ENCODE measurements at regions not wholly inside any gene's neighbourhood (a gene's known extent, or its start where the extent isn't known, plus 50 kb on each side); places are given as distances from the start of the nearest gene placed in this dataset.
A peak's percentile ranks its signal among the peaks of the same experiment; 100 is the strongest.
"Not testable (repeated sequence)": the region's sequence is repeated elsewhere in the genome, so short reads cannot be mapped to it uniquely, and the experiment has no call there.

- peak in 1 of 3 donors; percentile 61 for DNase-seq
Measured at GRCh38 chr3:171548917-171549316, 88.7 kb upstream of the TNIK start.

GRCh38 chr3:171543759-171544300 is 83.6 kb upstream of the TNIK start:
- no peak for DNase-seq

GRCh38 chr3:171542976-171543375 is 82.8 kb upstream of the TNIK start:
- no peak for DNase-seq

- DNase-seq, result no peak
Measured at GRCh38 chr3:171541647-171542046, 81.4 kb upstream of the TNIK start.

GRCh38 chr3:171541181-171541580 is 81.0 kb upstream of the TNIK start:
- no peak for DNase-seq

- DNase-seq, result no peak
Measured at GRCh38 chr3:171535799-171536198, 75.6 kb upstream of the TNIK start.

DNA sequence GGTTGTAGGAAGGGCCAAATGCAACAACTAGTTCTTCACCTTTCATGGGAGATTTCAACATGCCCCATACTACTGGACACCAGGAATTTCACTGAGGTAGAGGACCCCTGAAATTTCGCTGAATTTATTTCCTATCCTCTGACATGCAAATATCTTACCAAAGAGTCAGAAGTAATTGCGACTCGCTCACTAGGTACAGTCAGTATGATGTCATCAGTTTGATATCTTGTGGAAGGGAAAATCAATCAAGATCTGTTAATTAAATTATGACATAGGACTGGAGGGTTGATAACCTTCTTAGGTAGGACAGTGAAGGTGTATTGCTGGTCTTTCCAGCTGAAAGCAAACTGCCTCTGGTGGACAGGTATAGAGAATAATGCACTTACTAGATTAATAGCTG is 74.9 kb upstream of the TNIK start:
- no peak for DNase-seq

DNA sequence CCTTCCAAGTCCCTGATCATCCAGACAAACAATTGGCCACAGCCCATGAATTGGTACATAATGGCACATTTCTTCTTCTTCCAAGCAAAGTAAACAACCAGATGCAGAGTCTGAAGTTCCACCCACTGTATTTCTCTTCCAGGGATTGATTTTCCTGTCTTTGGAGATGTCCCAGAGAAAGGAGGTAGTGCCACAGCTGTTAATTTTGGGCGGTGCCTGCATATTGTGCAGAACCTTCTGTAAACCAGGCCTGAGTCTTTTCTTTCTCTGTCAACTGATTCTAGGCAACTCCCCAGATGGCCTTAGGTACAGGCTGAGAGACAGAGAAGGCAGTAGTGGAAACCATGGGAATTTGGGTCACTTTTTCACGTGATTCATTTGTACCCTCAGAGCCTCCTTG is 73.5 kb upstream of the TNIK start:
- DNase-seq, result no peak

GRCh38 chr3:171532294-171532693 is 72.1 kb upstream of the TNIK start:
- no peak for DNase-seq

GRCh38 chr3:171531716-171532115 is 71.5 kb upstream of the TNIK start:
- DNase-seq, result no peak

DNA sequence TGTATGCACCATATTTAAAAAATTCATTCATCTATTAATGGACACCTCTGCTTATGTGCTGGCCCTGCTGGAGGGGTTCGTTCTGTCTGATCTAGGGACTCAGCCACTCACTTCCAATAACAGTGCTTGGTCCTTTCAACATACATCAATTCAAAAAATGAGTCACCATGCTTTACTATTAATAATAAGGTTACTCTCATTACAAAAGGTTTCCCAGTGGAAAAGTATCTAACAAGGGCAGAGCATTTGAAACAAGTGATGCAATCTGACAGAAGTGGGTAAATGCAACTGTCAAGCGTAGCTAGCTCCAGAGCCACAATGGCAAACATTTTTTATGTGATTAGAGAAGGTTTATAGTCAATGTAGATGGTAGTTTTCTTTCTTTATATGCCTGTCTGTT is 67.9 kb upstream of the TNIK start:
- DNase-seq, result no peak

DNA sequence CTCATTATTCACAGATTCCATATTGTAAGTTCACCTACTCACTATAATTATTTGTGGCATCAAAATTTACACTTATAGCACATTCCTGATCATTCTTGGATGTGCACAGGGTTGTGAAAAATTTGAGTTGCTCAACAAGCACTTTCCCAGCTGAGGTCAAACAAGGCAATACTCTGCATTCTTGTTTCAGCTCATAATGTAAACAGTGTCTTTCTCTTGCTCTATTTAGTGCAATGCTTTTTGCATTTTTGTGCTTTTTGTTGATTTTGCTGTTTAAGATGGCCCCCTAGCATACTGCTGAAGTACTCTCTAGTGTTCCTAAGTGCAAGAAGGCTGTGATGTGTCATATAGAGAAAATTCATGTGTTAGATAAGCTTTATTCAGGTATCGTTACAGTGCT is 66.7 kb upstream of the TNIK start:
- DNase-seq, result peak in 1 of 3 donors; percentile 58

GRCh38 chr3:171526146-171526545 is 65.9 kb upstream of the TNIK start:
- DNase-seq, result peak in 1 of 3 donors; percentile 27

- no peak for DNase-seq
Measured at GRCh38 chr3:171525437-171525836, 65.2 kb upstream of the TNIK start.

DNA sequence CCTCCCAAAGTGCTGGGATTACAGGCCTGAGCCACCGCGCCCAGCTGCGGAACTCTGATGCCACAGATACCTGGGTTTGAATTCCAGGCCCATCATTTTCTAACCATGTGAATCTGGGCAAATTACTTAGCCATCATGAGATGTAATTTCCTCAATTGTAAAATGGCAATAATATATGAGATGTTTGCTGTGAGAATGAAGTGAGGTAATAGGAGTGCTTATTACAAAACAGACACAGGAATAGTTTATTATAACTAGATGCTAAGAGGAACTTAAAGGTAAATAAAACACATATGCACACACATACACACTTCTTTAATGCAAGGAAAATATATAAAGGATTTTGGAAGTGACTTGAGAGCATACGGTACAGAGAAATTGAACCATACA is 64.7 kb upstream of the TNIK start:
- DNase-seq, result no peak

GRCh38 chr3:171522651-171523050 is 62.4 kb upstream of the TNIK start:
- no peak for DNase-seq

- not testable (repeated sequence) for DNase-seq
Measured at GRCh38 chr3:171519423-171519822, 59.2 kb upstream of the TNIK start.

DNA sequence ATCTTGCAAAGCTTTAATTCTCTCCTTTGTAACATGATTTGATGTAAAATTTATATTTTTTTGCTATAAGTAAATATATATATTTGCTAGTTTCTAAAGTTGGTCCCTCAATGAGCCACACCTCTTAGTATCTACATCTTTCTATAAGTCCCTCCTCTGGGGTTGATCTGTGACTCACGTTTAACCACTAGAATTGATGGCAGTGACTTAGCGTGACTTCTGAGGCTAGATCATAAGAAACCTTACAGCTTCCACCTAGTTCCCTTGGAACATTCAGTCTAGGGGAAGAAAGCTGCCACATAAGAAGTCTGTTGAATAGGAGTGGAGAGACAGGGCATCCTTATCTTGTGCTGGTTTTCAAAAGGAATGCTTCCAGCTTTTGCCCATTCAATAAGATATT is 56.6 kb upstream of the TNIK start:
- no peak for DNase-seq

GRCh38 chr3:171514466-171514865 is 54.3 kb upstream of the TNIK start:
- no peak for DNase-seq

- no peak for DNase-seq
Measured at GRCh38 chr3:171511450-171511849, 51.2 kb upstream of the TNIK start.
